Duodenal mucosa (tissue), 2 donors: ENCODE measurements at regions not wholly inside any gene's neighbourhood (a gene's known extent, or its start where the extent isn't known, plus 50 kb on each side); places are given as distances from the start of the nearest gene placed in this dataset.

Experiments used
- H3K27ac ChIP-seq: one replicate; pipeline ENCODE4 v1.7.0; 2013; ENCODE audit warnings: low read depth, low read length
- H3K27me3 ChIP-seq, 2 donors: one replicate each; pipeline ENCODE4 v1.7.0; 2013; ENCODE audit warnings: low read length in 2 of 2, control low read depth in 1 of 2; ENCODE audit not compliant: insufficient read depth in 2 of 2, control insufficient read depth in 1 of 2
- H3K36me3 ChIP-seq, 2 donors: one replicate each; pipeline ENCODE4 v1.7.0; 2013; ENCODE audit warnings: low read length in 2 of 2, control low read depth in 1 of 2; ENCODE audit not compliant: insufficient read depth in 2 of 2, control insufficient read depth in 1 of 2
- H3K4me1 ChIP-seq, 2 donors: one replicate each; pipeline ENCODE4 v1.7.0; 2013; ENCODE audit warnings: low read length in 2 of 2, control low read depth in 1 of 2; ENCODE audit not compliant: insufficient read depth in 2 of 2, control insufficient read depth in 1 of 2
- H3K4me3 ChIP-seq, 2 donors: one replicate each; pipeline ENCODE4 v1.7.0; 2013; ENCODE audit warnings: low read length in 2 of 2, low read depth in 1 of 2
- H3K9ac ChIP-seq, 2 donors: one replicate each; pipeline ENCODE4 v1.7.0; 2013; ENCODE audit warnings: low read length in 2 of 2, low read depth in 1 of 2
- H3K9me3 ChIP-seq, 2 donors: one replicate each; pipeline ENCODE4 v1.7.0; 2013; ENCODE audit warnings: low read length in 2 of 2, control low read depth in 1 of 2; ENCODE audit not compliant: control insufficient read depth in 1 of 2

DNA sequence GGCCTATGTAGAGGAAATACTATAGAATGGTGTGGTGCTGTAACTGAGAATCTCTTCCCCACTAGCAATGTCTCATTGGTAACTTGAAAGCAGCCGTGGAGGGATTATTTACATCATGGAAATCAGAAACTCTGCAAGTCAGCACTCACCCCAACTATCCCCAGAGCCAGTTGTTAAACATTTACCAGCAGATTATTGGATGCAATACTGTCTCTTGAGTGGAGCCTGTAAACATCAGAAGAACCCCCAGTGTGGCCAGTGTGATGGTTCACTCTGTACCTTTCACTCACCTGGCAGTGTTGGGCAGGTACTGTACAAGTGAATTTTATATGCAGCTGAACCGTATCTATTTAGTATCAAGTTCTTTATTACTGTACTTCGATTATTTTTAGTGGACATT lies 299.8 kb upstream of the SALL1 start:
- Histone ChIP-seq H3K4me1 (no peaks in the 10 kb centered on the region), H3K9me3 (no peaks in the 10 kb centered on the region), H3K9ac (no peak overlapping the region), H3K27ac (no peak overlapping the region), H3K27me3 (no peaks in the 10 kb centered on the region), H3K4me3 (no peak overlapping the region), H3K36me3 (no peaks in the 10 kb centered on the region)

DNA sequence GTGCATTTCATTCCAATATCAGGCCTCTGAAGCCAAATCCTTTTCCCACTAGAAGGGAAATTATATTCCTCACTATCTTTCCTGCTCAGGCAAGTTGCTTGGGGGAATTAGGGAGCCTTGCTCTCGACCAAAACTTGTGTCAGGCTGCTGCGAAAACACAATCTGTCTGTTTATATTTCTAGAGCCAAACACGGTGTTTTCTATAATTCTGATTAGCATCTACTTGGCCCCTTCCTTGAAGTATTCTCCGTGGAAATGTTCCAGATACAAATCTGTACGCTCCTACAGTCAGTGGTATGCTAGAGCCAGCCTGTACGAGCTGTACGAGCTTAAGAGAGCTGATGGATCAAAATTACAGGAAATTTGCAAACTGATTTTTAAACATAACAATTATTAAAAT lies 299.3 kb upstream of the SALL1 start:
- no peaks in the 10 kb centered on the region for H3K27me3 ChIP-seq
- no peaks in the 10 kb centered on the region for H3K4me1 ChIP-seq
- H3K27ac ChIP-seq = no peak overlapping the region
- no peaks in the 10 kb centered on the region for H3K36me3 ChIP-seq
- no peaks in the 10 kb centered on the region for H3K9me3 ChIP-seq
- no peak overlapping the region for H3K4me3 ChIP-seq
- H3K9ac ChIP-seq = no peak overlapping the region

DNA sequence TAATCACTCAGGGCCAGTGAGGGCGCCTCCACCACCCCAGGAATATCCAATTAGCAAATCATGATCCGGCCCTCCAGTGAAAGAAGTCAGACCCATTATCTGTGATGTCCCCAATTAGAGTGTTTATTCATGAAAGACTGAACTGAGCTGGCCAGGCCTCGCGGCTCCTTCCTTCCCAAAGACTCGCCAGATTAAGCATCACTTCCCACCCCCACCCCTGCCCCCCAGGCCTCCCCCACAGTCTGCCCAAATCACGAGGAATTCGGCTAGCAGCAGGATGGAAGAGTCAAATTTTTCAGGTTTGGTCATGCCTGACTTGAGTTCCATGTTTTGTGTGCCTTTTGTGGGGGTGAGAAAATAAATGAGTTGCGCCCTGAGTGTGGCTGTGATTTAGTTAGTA lies 298.4 kb upstream of the SALL1 start:
- H3K9ac ChIP-seq = no peak overlapping the region
- H3K27me3 ChIP-seq = no peaks in the 10 kb centered on the region
- no peaks in the 10 kb centered on the region for H3K36me3 ChIP-seq
- H3K4me3 ChIP-seq = no peak overlapping the region
- H3K9me3 ChIP-seq = no peaks in the 10 kb centered on the region
- H3K27ac ChIP-seq = no peak overlapping the region
- no peaks in the 10 kb centered on the region for H3K4me1 ChIP-seq

DNA sequence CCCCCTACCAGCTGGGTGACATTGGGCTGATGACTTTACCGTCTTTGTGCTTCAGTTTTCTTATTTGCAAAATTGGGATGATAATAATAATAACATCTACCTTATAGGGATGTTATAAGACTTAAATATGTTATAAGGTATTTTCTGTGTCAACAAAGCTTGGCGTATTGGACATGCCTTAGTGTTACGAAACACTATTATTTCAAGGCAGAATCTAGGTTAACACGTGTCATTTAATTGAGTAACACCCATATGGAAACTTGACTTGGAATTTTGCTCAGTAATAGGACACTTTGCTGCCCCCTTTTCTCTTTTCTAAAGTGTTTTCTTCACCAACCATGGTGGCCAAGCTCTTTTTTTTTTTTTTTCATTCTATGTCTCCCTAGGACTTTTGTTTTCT lies 294.2 kb upstream of the SALL1 start:
- Histone ChIP-seq H3K4me1 (no peaks in the 10 kb centered on the region), H3K36me3 (no peaks in the 10 kb centered on the region), H3K27me3 (peaks cover 6 to 19% of the 10 kb centered on the region in 2 donors), H3K9me3 (no peaks in the 10 kb centered on the region), H3K4me3 (no peak overlapping the region), H3K27ac (no peak overlapping the region), H3K9ac (no peak overlapping the region)

DNA sequence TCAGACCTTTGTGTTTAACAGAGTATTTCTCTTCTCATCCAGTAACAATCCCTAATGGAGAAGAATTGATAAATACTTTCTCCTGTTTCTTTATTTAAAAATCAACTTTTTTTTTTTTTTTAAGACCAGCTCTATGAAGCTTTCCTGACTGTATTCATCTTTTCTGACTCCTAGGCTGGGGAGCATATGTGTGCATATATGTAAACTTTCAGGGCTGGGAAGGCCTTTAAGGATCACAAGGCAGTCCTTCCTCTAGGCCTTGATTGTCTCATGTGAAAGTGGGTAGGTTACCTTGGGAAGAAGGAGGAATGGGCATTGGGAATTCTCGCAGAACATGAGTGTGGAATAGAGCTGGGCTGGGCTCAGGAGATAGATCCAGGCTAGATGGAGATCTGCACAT lies 292.9 kb upstream of the SALL1 start:
- no peaks in the 10 kb centered on the region for H3K4me1 ChIP-seq
- H3K36me3 ChIP-seq = no peaks in the 10 kb centered on the region
- H3K9me3 ChIP-seq = no peaks in the 10 kb centered on the region
- no peak overlapping the region for H3K4me3 ChIP-seq
- peaks cover 6 to 30% of the 10 kb centered on the region in 2 donors for H3K27me3 ChIP-seq
- H3K9ac ChIP-seq = no peak overlapping the region
- H3K27ac ChIP-seq = no peak overlapping the region

DNA sequence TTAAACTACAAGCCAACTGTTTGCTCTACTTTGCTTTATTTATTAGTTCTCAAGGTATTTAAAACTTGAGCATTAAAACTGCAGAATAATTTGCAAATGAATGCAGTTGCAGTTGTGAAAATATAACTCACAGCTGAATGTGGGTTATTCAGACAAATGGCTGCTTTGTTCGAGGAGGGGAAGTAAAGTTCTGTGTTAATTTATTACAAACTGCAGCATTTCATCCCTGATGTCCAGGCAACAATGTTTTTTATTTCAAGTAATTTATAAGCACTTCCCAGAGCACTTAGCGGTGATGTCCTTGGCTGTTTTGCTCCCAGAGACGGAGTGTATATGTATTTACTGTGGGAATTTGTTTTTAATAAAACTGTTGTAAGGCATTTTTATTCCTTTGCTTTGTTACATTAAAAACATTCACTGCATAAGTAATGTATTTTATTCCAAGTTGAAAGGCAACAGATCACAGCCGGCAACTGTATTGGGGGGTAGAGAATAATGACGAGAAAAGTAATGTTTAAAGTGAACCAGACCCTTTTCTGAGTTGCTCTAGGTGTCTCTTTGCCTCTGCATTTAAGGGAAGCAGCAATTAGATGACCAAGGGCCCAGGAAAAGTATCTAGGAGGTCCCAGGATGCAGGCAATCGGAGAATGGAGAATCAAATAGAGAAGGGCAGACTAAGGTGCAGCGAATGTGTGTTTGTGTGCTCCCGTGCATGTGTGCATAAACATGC lies 291.2 kb upstream of the SALL1 start:
- H3K36me3 ChIP-seq = no peaks in the 10 kb centered on the region
- H3K27ac ChIP-seq = no peak overlapping the region
- peaks cover 6 to 31% of the 10 kb centered on the region in 2 donors for H3K27me3 ChIP-seq
- no peaks in the 10 kb centered on the region for H3K9me3 ChIP-seq
- no peak overlapping the region for H3K4me3 ChIP-seq
- H3K4me1 ChIP-seq = no peaks in the 10 kb centered on the region
- H3K9ac ChIP-seq = no peak overlapping the region

DNA sequence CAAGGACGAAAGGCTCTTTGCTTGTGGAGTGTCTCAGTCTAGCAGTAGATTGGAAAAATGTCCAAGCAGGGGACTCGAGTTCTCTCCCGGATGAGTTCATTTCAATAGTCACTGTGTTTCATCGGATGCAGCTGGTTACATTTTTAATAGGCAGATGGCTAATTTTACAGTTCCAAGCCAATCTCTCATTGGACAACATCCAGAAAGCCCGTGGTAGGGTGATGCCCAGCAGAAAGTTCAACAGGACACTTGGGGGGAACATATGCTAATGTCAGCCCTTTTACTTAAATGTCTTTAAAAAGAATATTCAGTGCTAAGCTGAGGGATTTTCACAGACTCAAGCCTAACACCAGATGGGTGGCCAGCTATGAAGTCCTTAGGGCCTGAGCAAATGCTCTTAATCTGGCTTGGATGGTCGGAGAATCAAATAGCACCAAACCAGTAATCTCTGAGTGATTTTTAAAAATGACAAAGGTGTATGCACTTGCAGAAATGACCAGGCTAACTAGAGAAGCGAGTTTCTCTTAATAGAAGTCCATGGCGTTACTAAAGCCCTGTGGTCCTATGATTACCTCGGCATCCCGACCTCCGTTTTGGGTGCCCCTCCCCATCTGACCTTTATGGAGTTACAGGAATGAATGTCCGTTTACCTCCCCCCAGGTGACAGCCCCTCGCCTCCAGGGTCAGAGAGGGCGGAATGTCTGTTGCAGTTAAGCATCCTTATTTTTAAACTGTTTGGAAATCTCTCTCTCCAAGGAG lies 289.2 kb upstream of the SALL1 start:
- H3K4me1 ChIP-seq = no peaks in the 10 kb centered on the region
- peaks cover 6 to 31% of the 10 kb centered on the region in 2 donors for H3K27me3 ChIP-seq
- no peaks in the 10 kb centered on the region for H3K9me3 ChIP-seq
- no peak overlapping the region for H3K4me3 ChIP-seq
- H3K9ac ChIP-seq = no peak overlapping the region
- no peaks in the 10 kb centered on the region for H3K36me3 ChIP-seq
- no peak overlapping the region for H3K27ac ChIP-seq

DNA sequence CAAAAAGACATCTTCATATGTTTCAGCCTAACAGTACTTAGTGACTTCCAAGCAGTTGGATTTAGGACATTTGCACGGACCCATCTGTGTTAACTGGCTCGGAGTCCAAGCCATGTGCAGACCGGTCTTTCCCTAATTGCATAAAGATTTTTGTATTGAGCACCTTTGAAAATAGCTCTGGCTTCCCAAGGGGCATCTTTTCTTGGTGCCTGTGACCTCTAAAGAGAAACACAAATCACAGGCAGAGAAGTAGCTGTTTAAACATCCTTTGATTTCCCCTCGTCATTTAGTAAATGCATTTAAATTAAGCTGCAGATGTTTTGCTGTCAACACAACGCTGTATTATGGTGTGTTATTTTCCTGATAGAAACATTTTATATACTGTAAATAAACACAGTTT lies 288.2 kb upstream of the SALL1 start:
- Histone ChIP-seq H3K4me1 (no peaks in the 10 kb centered on the region), H3K27ac (no peak overlapping the region), H3K9me3 (no peaks in the 10 kb centered on the region), H3K4me3 (no peak overlapping the region), H3K27me3 (peaks cover 6 to 31% of the 10 kb centered on the region in 2 donors), H3K9ac (no peak overlapping the region), H3K36me3 (no peaks in the 10 kb centered on the region)

DNA sequence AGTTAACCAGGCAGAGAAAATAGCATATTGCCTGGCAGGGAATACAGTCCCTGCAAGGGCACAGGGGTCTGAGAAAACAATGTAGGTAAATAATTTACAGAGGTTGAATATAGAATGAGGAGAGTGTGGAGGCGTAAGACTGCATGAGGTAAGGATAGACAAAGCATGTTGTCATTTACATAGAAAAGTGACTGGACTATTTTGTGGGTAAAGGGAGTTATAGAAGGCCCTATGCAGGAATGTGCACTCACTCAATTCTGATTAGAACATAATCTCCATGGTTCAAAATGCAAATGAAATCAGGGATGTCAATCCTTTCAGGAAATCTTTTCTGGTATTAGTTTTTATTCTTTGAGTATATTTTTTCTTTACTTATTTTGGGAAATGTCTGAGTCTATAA lies 285.7 kb upstream of the SALL1 start:
- peaks cover 6 to 23% of the 10 kb centered on the region in 2 donors for H3K27me3 ChIP-seq
- no peak overlapping the region for H3K27ac ChIP-seq

DNA sequence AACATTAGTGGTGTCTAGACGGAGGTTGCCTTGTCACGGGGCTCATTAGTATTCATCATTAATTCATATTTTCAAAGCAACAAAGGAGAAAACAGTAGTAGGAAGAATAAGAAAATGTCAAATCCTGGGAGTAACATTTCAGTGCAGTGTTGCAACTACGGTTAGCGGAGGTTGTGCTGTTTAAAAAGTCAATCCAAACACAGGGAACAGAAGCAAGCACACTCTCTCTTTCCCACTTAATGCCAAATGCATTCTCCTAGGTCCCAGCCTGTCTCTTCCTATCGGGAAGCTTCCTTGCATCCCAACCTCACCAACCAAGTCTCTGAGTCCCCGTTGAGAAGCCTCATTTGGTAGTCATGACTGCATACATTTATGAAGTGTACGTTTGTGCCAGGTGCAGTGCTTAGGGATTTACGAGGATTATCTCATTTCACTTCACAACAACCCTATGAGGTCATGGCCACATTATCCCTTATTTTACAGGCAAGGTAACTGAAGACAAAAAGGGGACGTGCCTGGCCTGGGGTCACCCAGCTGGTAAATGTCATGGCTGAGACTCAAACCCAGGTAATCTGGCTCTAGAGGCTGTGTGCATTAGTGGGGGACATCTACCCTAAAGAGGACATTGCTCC lies 283.6 kb upstream of the SALL1 start:
- Histone ChIP-seq H3K9ac (no peak overlapping the region), H3K9me3 (no peaks in the 10 kb centered on the region), H3K27me3 (peaks cover 0 to 6% of the 10 kb centered on the region in 2 donors), H3K4me3 (no peak overlapping the region), H3K36me3 (no peaks in the 10 kb centered on the region), H3K27ac (no peak overlapping the region), H3K4me1 (no peaks in the 10 kb centered on the region)

More for the DNA sequence above, 285.7 kb upstream of the SALL1 start:
- no peak overlapping the region for H3K4me3 ChIP-seq
- H3K4me1 ChIP-seq = no peaks in the 10 kb centered on the region
- H3K9ac ChIP-seq = no peak overlapping the region
- H3K9me3 ChIP-seq = no peaks in the 10 kb centered on the region
- no peaks in the 10 kb centered on the region for H3K36me3 ChIP-seq
